Stimulated activated CD4-positive, alpha-beta T cell treated with anti-CD3 and anti-CD28 coated beads, Interleukin-4, amount 100 ng/mL, for 4 hours (primary cell): ENCODE measurements at regions not wholly inside any gene's neighbourhood (a gene's known extent, or its start where the extent isn't known, plus 50 kb on each side); places are given as distances from the start of the nearest gene placed in this dataset.
A peak's percentile ranks its signal among the peaks of the same experiment; 100 is the strongest.

Source experiments
- DNase-seq, 2 experiments: peaks; one replicate each; pipeline ENCODE4 v3.0.0-alpha.2; 2020

- DNase-seq: no peak
Measured at GRCh38 chr13:50699874-50700663, 143.4 kb downstream of the DLEU7 start.

GRCh38 chr13:50700664-50701305 is 142.7 kb downstream of the DLEU7 start:
- DNase-seq: no peak

- DNase-seq: no peak
Measured at GRCh38 chr13:50701469-50701868, 142.0 kb downstream of the DLEU7 start.

- no peak for DNase-seq
Measured at GRCh38 chr13:50706505-50706904, 137.0 kb downstream of the DLEU7 start.

GRCh38 chr13:50707628-50708027 is 135.9 kb downstream of the DLEU7 start:
- no peak for DNase-seq

GRCh38 chr13:50708461-50708860 is 135.0 kb downstream of the DLEU7 start:
- DNase-seq: no peak

- no peak for DNase-seq
Measured at GRCh38 chr13:50709058-50709457, 134.4 kb downstream of the DLEU7 start.

- DNase-seq: no peak
Measured at GRCh38 chr13:50711131-50711815, 132.2 kb downstream of the DLEU7 start.

GRCh38 chr13:50711996-50712395 is 131.5 kb downstream of the DLEU7 start:
- no peak for DNase-seq

GRCh38 chr13:50712456-50712855 is 131.0 kb downstream of the DLEU7 start:
- DNase-seq: no peak

GRCh38 chr13:50712881-50713280 is 130.6 kb downstream of the DLEU7 start:
- DNase-seq: no peak

- DNase-seq: peak in 1 of 2 experiments; percentile 3
Measured at GRCh38 chr13:50713523-50714248, 129.8 kb downstream of the DLEU7 start.

- DNase-seq: no peak
Measured at GRCh38 chr13:50714891-50715290, 128.6 kb downstream of the DLEU7 start.

- DNase-seq: no peak
Measured at GRCh38 chr13:50715402-50716146, 127.9 kb downstream of the DLEU7 start.

GRCh38 chr13:50720861-50721671 is 122.4 kb downstream of the DLEU7 start:
- no peak for DNase-seq

GRCh38 chr13:50721672-50721992 is 121.9 kb downstream of the DLEU7 start:
- no peak for DNase-seq

GRCh38 chr13:50722440-50723125 is 120.9 kb downstream of the DLEU7 start:
- no peak for DNase-seq

GRCh38 chr13:50724438-50724837 is 119.1 kb downstream of the DLEU7 start:
- DNase-seq: no peak

GRCh38 chr13:50724913-50725312 is 118.6 kb downstream of the DLEU7 start:
- DNase-seq: no peak

- no peak for DNase-seq
Measured at GRCh38 chr13:50726164-50726563, 117.3 kb downstream of the DLEU7 start.

GRCh38 chr13:50729177-50729576 is 114.3 kb downstream of the DLEU7 start:
- no peak for DNase-seq
